GM12878 (cell line): ENCODE measurements at regions not wholly inside any gene's neighbourhood (a gene's known extent, or its start where the extent isn't known, plus 50 kb on each side); places are given as distances from the start of the nearest gene placed in this dataset.
"Not testable (repeated sequence)": the region's sequence is repeated elsewhere in the genome, so short reads cannot be mapped to it uniquely, and the experiment has no call there.

Source experiments
- FOS ChIP-seq: IDR thresholded peaks from 3 replicates; pipeline ENCODE4 v1.6.1; 2011; ENCODE audit warnings: borderline replicate concordance; ENCODE audit not compliant: insufficient read length; ENCODE audit errors: extremely low read depth
- FOXM1 ChIP-seq: IDR thresholded peaks from 2 replicates; pipeline ENCODE4 v1.6.1; 2012; ENCODE audit warnings: low read depth, mild to moderate bottlenecking, inconsistent platforms, low read length, moderate library complexity
- KDM1A ChIP-seq: fragments of 200-600 bp; sonication (generic); IDR thresholded peaks from 2 replicates; pipeline ENCODE4 v1.6.1; 2016; ENCODE audit warnings: borderline replicate concordance
- MYC ChIP-seq: IDR thresholded peaks from 2 replicates; pipeline ENCODE4 v1.6.1; 2011; ENCODE audit warnings: mild to moderate bottlenecking, low read length, moderate library complexity, inconsistent platforms; ENCODE audit not compliant: insufficient read depth, insufficient replicate concordance, insufficient read length, severe bottlenecking
- POLR2A ChIP-seq: IDR thresholded peaks from 2 replicates; pipeline ENCODE4 v1.6.1; 2011; ENCODE audit warnings: low read depth, mild to moderate bottlenecking, low read length
- POLR2AphosphoS5 ChIP-seq: IDR thresholded peaks from 2 replicates; pipeline ENCODE4 v1.6.1; 2011; ENCODE audit warnings: mild to moderate bottlenecking, low read length, inconsistent platforms
- RFX5 ChIP-seq: IDR thresholded peaks from 2 replicates; pipeline ENCODE4 v1.6.1; 2011; ENCODE audit warnings: low read depth, low read length, improper control_type of control experiment
- TF ChIP-seq, protein P1 (sequence below), 3 experiments: IDR thresholded peaks in 2 of 3; conservative IDR thresholded peaks in 1 of 3; 2 replicates each; pipeline ENCODE4 v1.5.1; 2011; ENCODE audit warnings: low read depth in 3 of 3, low read length in 3 of 3, mild to moderate bottlenecking in 3 of 3, control low read depth in 2 of 3, moderate library complexity in 2 of 3, inconsistent platforms in 1 of 3, mixed read lengths in 1 of 3; ENCODE audit not compliant: control insufficient read depth in 2 of 3, insufficient read depth in 1 of 3; ENCODE audit errors: extremely low read depth in 1 of 3
- TF ChIP-seq, protein P2 (sequence below): fragments of 450-650 bp; IDR thresholded peaks from 2 replicates; pipeline ENCODE4 v1.6.1; 2017; ENCODE audit warnings: mild to moderate bottlenecking

GRCh38 chr6:144505214-144505613 lies 220.1 kb downstream of the UTRN start:
- TF ChIP-seq, protein P1, sequence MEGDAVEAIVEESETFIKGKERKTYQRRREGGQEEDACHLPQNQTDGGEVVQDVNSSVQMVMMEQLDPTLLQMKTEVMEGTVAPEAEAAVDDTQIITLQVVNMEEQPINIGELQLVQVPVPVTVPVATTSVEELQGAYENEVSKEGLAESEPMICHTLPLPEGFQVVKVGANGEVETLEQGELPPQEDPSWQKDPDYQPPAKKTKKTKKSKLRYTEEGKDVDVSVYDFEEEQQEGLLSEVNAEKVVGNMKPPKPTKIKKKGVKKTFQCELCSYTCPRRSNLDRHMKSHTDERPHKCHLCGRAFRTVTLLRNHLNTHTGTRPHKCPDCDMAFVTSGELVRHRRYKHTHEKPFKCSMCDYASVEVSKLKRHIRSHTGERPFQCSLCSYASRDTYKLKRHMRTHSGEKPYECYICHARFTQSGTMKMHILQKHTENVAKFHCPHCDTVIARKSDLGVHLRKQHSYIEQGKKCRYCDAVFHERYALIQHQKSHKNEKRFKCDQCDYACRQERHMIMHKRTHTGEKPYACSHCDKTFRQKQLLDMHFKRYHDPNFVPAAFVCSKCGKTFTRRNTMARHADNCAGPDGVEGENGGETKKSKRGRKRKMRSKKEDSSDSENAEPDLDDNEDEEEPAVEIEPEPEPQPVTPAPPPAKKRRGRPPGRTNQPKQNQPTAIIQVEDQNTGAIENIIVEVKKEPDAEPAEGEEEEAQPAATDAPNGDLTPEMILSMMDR (IDR thresholded peaks at IDR 0.05 in 2 of 3, conservative IDR thresholded peaks at IDR 0.05 in 1 of 3; ENCODE audit: control insufficient read depth in 2 of 3, extremely low read depth in 1 of 3, insufficient read depth in 1 of 3, low read depth in 3 of 3, low read length in 3 of 3), result not testable (repeated sequence)
- not testable (repeated sequence) for TF ChIP-seq MYC, POLR2A, FOS, RFX5, POLR2AphosphoS5, KDM1A, FOXM1
- TF ChIP-seq, protein P2, sequence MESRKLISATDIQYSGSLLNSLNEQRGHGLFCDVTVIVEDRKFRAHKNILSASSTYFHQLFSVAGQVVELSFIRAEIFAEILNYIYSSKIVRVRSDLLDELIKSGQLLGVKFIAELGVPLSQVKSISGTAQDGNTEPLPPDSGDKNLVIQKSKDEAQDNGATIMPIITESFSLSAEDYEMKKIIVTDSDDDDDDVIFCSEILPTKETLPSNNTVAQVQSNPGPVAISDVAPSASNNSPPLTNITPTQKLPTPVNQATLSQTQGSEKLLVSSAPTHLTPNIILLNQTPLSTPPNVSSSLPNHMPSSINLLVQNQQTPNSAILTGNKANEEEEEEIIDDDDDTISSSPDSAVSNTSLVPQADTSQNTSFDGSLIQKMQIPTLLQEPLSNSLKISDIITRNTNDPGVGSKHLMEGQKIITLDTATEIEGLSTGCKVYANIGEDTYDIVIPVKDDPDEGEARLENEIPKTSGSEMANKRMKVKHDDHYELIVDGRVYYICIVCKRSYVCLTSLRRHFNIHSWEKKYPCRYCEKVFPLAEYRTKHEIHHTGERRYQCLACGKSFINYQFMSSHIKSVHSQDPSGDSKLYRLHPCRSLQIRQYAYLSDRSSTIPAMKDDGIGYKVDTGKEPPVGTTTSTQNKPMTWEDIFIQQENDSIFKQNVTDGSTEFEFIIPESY, result not testable (repeated sequence)
